Dendritic cell treated with granulocyte-macrophage colony-stimulating factor and Interleukin-4, amounts not matched to agents 40 ng/mL and 50 ng/mL, for 4 days (primary cell): ENCODE measurements at regions not wholly inside any gene's neighbourhood (a gene's known extent, or its start where the extent isn't known, plus 50 kb on each side); places are given as distances from the start of the nearest gene placed in this dataset.
"Not testable (repeated sequence)": the region's sequence is repeated elsewhere in the genome, so short reads cannot be mapped to it uniquely, and the experiment has no call there.

Experiments used
- H3K27ac Mint-ChIP-seq: one replicate; pipeline ENCODE4 v1.8.0; 2022; ENCODE audit warnings: mild to moderate bottlenecking, mixed read lengths
- H3K27me3 Mint-ChIP-seq: one replicate; pipeline ENCODE4 v1.8.0; 2022; ENCODE audit warnings: mild to moderate bottlenecking, mixed read lengths
- H3K36me3 Mint-ChIP-seq: one replicate; pipeline ENCODE4 v1.8.0; 2022; ENCODE audit warnings: low read depth, mixed read lengths
- H3K4me1 Mint-ChIP-seq: one replicate; pipeline ENCODE4 v1.8.0; 2022; ENCODE audit warnings: low read depth, mixed read lengths
- H3K4me3 Mint-ChIP-seq: one replicate; pipeline ENCODE4 v1.8.0; 2022; ENCODE audit warnings: mild to moderate bottlenecking, moderate library complexity, mixed read lengths
- H3K9me3 Mint-ChIP-seq: one replicate; pipeline ENCODE4 v1.8.0; 2022; ENCODE audit warnings: mixed read lengths
- intact Hi-C: fragments of 100-400 bp; cut with micrococcal nuclease; formaldehyde crosslinking; loops from one replicate; pipeline ENCODE4 v1.15.0; 2022

- Mint-ChIP-seq H3K27ac (peak overlapping the region; percentile 35), H3K27me3 (no peaks in the 10 kb centered on the region), H3K9me3 (no peaks in the 10 kb centered on the region), H3K4me3 (no peak overlapping the region), H3K4me1 (peaks cover 18% of the 10 kb centered on the region), H3K36me3 (no peaks in the 10 kb centered on the region)
- intact Hi-C loops: loop anchor here (10.0 kb wide), 1 partner anchor 221 kb away; no protein-coding TSS in a partner anchor
Measured at GRCh38 chr1:172823534-172823933, 164.6 kb downstream of the FASLG start.

- Mint-ChIP-seq H3K4me1 (peaks cover 13% of the 10 kb centered on the region), H3K4me3 (no peak overlapping the region), H3K36me3 (no peaks in the 10 kb centered on the region), H3K27me3 (no peaks in the 10 kb centered on the region), H3K9me3 (no peaks in the 10 kb centered on the region), H3K27ac (no peak overlapping the region)
- intact Hi-C loops: loop anchor here (2.0 to 10.0 kb wide), 2 partner anchors 79 to 221 kb away; no protein-coding TSS in a partner anchor
Measured at GRCh38 chr1:172824209-172824608, 165.3 kb downstream of the FASLG start.

- Mint-ChIP-seq H3K4me3 (no peak overlapping the region), H3K9me3 (no peaks in the 10 kb centered on the region), H3K4me1 (peaks cover 5% of the 10 kb centered on the region), H3K27me3 (no peaks in the 10 kb centered on the region), H3K36me3 (no peaks in the 10 kb centered on the region), H3K27ac (no peak overlapping the region)
- intact Hi-C loops: loop anchor here (1.0 to 10.0 kb wide), 2 partner anchors 219 to 376 kb away; no protein-coding TSS in a partner anchor
Measured at GRCh38 chr1:172826096-172826741, 167.3 kb downstream of the FASLG start.

GRCh38 chr1:172827301-172827700 lies 168.4 kb downstream of the FASLG start:
- H3K36me3 Mint-ChIP-seq: no peaks in the 10 kb centered on the region
- H3K4me3 Mint-ChIP-seq: no peak overlapping the region
- H3K9me3 Mint-ChIP-seq: no peaks in the 10 kb centered on the region
- H3K27ac Mint-ChIP-seq: no peak overlapping the region
- intact Hi-C loops: loop anchor here (10.0 kb wide), 1 partner anchor 218 kb away; no protein-coding TSS in a partner anchor
- no peaks in the 10 kb centered on the region for H3K27me3 Mint-ChIP-seq
- no peaks in the 10 kb centered on the region for H3K4me1 Mint-ChIP-seq

GRCh38 chr1:172827841-172828240 lies 168.9 kb downstream of the FASLG start:
- H3K4me1 Mint-ChIP-seq: no peaks in the 10 kb centered on the region
- H3K9me3 Mint-ChIP-seq: no peaks in the 10 kb centered on the region
- no peaks in the 10 kb centered on the region for H3K27me3 Mint-ChIP-seq
- no peak overlapping the region for H3K4me3 Mint-ChIP-seq
- H3K36me3 Mint-ChIP-seq: no peaks in the 10 kb centered on the region
- intact Hi-C loops: loop anchor here (10.0 kb wide), 1 partner anchor 217 kb away; no protein-coding TSS in a partner anchor
- H3K27ac Mint-ChIP-seq: no peak overlapping the region

- Mint-ChIP-seq H3K4me1 (no peaks in the 10 kb centered on the region), H3K4me3 (no peak overlapping the region), H3K9me3 (no peaks in the 10 kb centered on the region), H3K27ac (no peak overlapping the region), H3K27me3 (peaks cover 2% of the 10 kb centered on the region), H3K36me3 (no peaks in the 10 kb centered on the region)
- intact Hi-C loops: no loop called here
Measured at GRCh38 chr1:172832006-172832725, 173.3 kb downstream of the FASLG start.

- Mint-ChIP-seq H3K4me3 (no peak overlapping the region), H3K9me3 (no peaks in the 10 kb centered on the region), H3K4me1 (no peaks in the 10 kb centered on the region), H3K27me3 (peaks cover 2% of the 10 kb centered on the region), H3K27ac (no peak overlapping the region), H3K36me3 (no peaks in the 10 kb centered on the region)
- intact Hi-C loops: no loop called here
Measured at GRCh38 chr1:172833954-172834353, 175.1 kb downstream of the FASLG start.

- H3K27me3 Mint-ChIP-seq: peaks cover 2% of the 10 kb centered on the region
Measured at GRCh38 chr1:172834609-172835008, 175.7 kb downstream of the FASLG start.

GRCh38 chr1:172835834-172836233 lies 176.9 kb downstream of the FASLG start:
- H3K27me3 Mint-ChIP-seq: peaks cover 2% of the 10 kb centered on the region
- no peaks in the 10 kb centered on the region for H3K4me1 Mint-ChIP-seq
- H3K27ac Mint-ChIP-seq: no peak overlapping the region
- no peaks in the 10 kb centered on the region for H3K36me3 Mint-ChIP-seq
- H3K4me3 Mint-ChIP-seq: no peak overlapping the region
- H3K9me3 Mint-ChIP-seq: no peaks in the 10 kb centered on the region
- intact Hi-C loops: no loop called here

More at GRCh38 chr1:172834609-172835008, 175.7 kb downstream of the FASLG start:
- Mint-ChIP-seq H3K27ac (no peak overlapping the region), H3K36me3 (no peaks in the 10 kb centered on the region), H3K9me3 (no peaks in the 10 kb centered on the region), H3K4me1 (no peaks in the 10 kb centered on the region), H3K4me3 (no peak overlapping the region)
- intact Hi-C loops: no loop called here

GRCh38 chr1:172837816-172838679 lies 179.1 kb downstream of the FASLG start:
- Mint-ChIP-seq H3K4me3 (no peak overlapping the region), H3K4me1 (no peaks in the 10 kb centered on the region), H3K27me3 (peaks cover 5% of the 10 kb centered on the region), H3K36me3 (no peaks in the 10 kb centered on the region), H3K27ac (no peak overlapping the region), H3K9me3 (no peaks in the 10 kb centered on the region)
- intact Hi-C loops: no loop called here

GRCh38 chr1:172838680-172839313 lies 179.9 kb downstream of the FASLG start:
- Mint-ChIP-seq H3K27me3 (peaks cover 5% of the 10 kb centered on the region), H3K36me3 (no peaks in the 10 kb centered on the region), H3K4me3 (no peak overlapping the region), H3K4me1 (no peaks in the 10 kb centered on the region), H3K9me3 (no peaks in the 10 kb centered on the region), H3K27ac (no peak overlapping the region)
- intact Hi-C loops: no loop called here

- H3K4me1 Mint-ChIP-seq, H3K36me3 Mint-ChIP-seq, H3K27me3 Mint-ChIP-seq, H3K4me3 Mint-ChIP-seq, H3K9me3 Mint-ChIP-seq, intact Hi-C loops, H3K27ac Mint-ChIP-seq: not testable (repeated sequence)
Measured at GRCh38 chr1:172839639-172840038, 180.7 kb downstream of the FASLG start.

- H3K27ac Mint-ChIP-seq: no peak overlapping the region
- H3K36me3 Mint-ChIP-seq: no peaks in the 10 kb centered on the region
- H3K9me3 Mint-ChIP-seq: no peaks in the 10 kb centered on the region
- no peak overlapping the region for H3K4me3 Mint-ChIP-seq
- peaks cover 3% of the 10 kb centered on the region for H3K27me3 Mint-ChIP-seq
- H3K4me1 Mint-ChIP-seq: peaks cover 16% of the 10 kb centered on the region
- intact Hi-C loops: no loop called here
Measured at GRCh38 chr1:172843444-172843843, 184.5 kb downstream of the FASLG start.
